HEK293T (cell line): ENCODE measurements at regions not wholly inside any gene's neighbourhood (a gene's known extent, or its start where the extent isn't known, plus 50 kb on each side); places are given as distances from the start of the nearest gene placed in this dataset.

Experiments used
- CTCF ChIA-PET: fragments of 350-600 bp; formaldehyde crosslinking; extraction: SDS; loops from one replicate; lab custom pipeline; 2021; ENCODE audit warnings: antibody characterized with exemption, inconsistent platforms; lab: Yijun Ruan, JAX
- POLR2A ChIA-PET: fragments of 350-600 bp; formaldehyde crosslinking; extraction: SDS; loops from one replicate; lab custom pipeline; 2020; ENCODE audit warnings: antibody characterized with exemption, inconsistent platforms; lab: Yijun Ruan, JAX
- DNase-seq: peaks from one replicate; pipeline ENCODE4 v3.0.0; 2012; ENCODE audit warnings: mixed read lengths; ENCODE audit errors: extremely low spot score
- ARNT ChIP-seq: fragments of 450-650 bp; IDR thresholded peaks from 2 replicates; pipeline ENCODE4 v1.6.1; 2017; ENCODE audit warnings: mild to moderate bottlenecking
- BHLHE40 ChIP-seq: fragments of 450-650 bp; IDR thresholded peaks from 2 replicates; pipeline ENCODE4 v1.6.1; 2016; ENCODE audit warnings: mild to moderate bottlenecking, moderate library complexity, borderline replicate concordance
- CTBP1 ChIP-seq: fragments of 450-650 bp; IDR thresholded peaks from 2 replicates; pipeline ENCODE4 v1.6.1; 2016; ENCODE audit warnings: borderline replicate concordance
- ELF4 ChIP-seq: fragments of 450-650 bp; IDR thresholded peaks from 2 replicates; pipeline ENCODE4 v1.6.1; 2017; ENCODE audit warnings: antibody characterized with exemption
- FOXA1 ChIP-seq: fragments of 450-650 bp; IDR thresholded peaks from 2 replicates; pipeline ENCODE4 v1.6.1; 2016; ENCODE audit warnings: mild to moderate bottlenecking
- FOXK2 ChIP-seq: fragments of 450-650 bp; IDR thresholded peaks from 2 replicates; pipeline ENCODE4 v1.6.1; 2016; ENCODE audit warnings: mild to moderate bottlenecking
- FOXM1 ChIP-seq: fragments of 450-650 bp; IDR thresholded peaks from 2 replicates; pipeline ENCODE4 v1.6.1; 2017; ENCODE audit warnings: mild to moderate bottlenecking, borderline replicate concordance
- HDGF ChIP-seq: fragments of 450-650 bp; IDR thresholded peaks from 2 replicates; pipeline ENCODE4 v1.6.1; 2017; ENCODE audit warnings: antibody characterized with exemption, borderline replicate concordance
- L3MBTL2 ChIP-seq: fragments of 450-650 bp; conservative IDR thresholded peaks from 2 replicates; pipeline ENCODE4 v1.6.1; 2016; ENCODE audit warnings: mild to moderate bottlenecking
- LEF1 ChIP-seq: fragments of 450-650 bp; IDR thresholded peaks from 2 replicates; pipeline ENCODE4 v1.6.1; 2017; ENCODE audit warnings: mild to moderate bottlenecking, borderline replicate concordance
- NFRKB ChIP-seq: fragments of 450-650 bp; IDR thresholded peaks from 2 replicates; pipeline ENCODE4 v1.6.1; 2016; ENCODE audit warnings: mild to moderate bottlenecking, moderate library complexity
- PKNOX1 ChIP-seq: fragments of 450-650 bp; IDR thresholded peaks from 2 replicates; pipeline ENCODE4 v1.6.1; 2016
- SP1 ChIP-seq: fragments of 450-650 bp; IDR thresholded peaks from 2 replicates; pipeline ENCODE4 v1.6.1; 2017
- SUZ12 ChIP-seq: fragments of 450-650 bp; IDR thresholded peaks from 2 replicates; pipeline ENCODE4 v1.6.1; 2016; ENCODE audit warnings: mild to moderate bottlenecking
- TARDBP ChIP-seq: fragments of 450-650 bp; IDR thresholded peaks from 2 replicates; pipeline ENCODE4 v1.6.1; 2016
- ZNF384 ChIP-seq: fragments of 450-650 bp; IDR thresholded peaks from 2 replicates; pipeline ENCODE4 v1.6.1; 2016

- ChIA-PET CTCF (no interaction called here), POLR2A (no interaction called here)
- no peak for DNase-seq
- TF ChIP-seq FOXA1 (no peak), NFRKB (no peak), BHLHE40 (no peak), PKNOX1 (no peak), L3MBTL2 (no peak), ARNT (no peak), LEF1 (no peak), FOXM1 (no peak), SP1 (no peak), TARDBP (no peak)
Observed at GRCh38 chr2:128543646-128544045, 225.0 kb upstream of the HS6ST1 start.

- POLR2A ChIA-PET, result no interaction called here
- no peak for DNase-seq
- no peak for TF ChIP-seq FOXK2
- no peak for TF ChIP-seq FOXA1
- no peak for TF ChIP-seq FOXM1
- TF ChIP-seq NFRKB, result no peak
- TF ChIP-seq LEF1, result no peak
- TF ChIP-seq CTBP1, result no peak
- TF ChIP-seq ARNT, result no peak
- TF ChIP-seq TARDBP, result no peak
- TF ChIP-seq BHLHE40, result no peak
- no peak for TF ChIP-seq SUZ12
- no peak for TF ChIP-seq HDGF
- no peak for TF ChIP-seq PKNOX1
- no peak for TF ChIP-seq SP1
- no peak for TF ChIP-seq ELF4
- no peak for TF ChIP-seq ZNF384
- no peak for TF ChIP-seq L3MBTL2
- CTCF ChIA-PET, result no interaction called here
Observed at GRCh38 chr2:128544321-128545037, 225.8 kb upstream of the HS6ST1 start.

- POLR2A ChIA-PET, result no interaction called here
- CTCF ChIA-PET, result no interaction called here
- DNase-seq, result no peak
- TF ChIP-seq SP1 (no peak), SUZ12 (no peak), ARNT (no peak), HDGF (no peak), CTBP1 (no peak), BHLHE40 (no peak), FOXK2 (no peak), ELF4 (no peak), ZNF384 (no peak), NFRKB (no peak), PKNOX1 (no peak), TARDBP (no peak), FOXA1 (no peak), L3MBTL2 (no peak), LEF1 (no peak)
Observed at GRCh38 chr2:128545085-128545484, 226.4 kb upstream of the HS6ST1 start.

- ChIA-PET CTCF (no interaction called here), POLR2A (no interaction called here)
- TF ChIP-seq FOXK2 (no peak), FOXA1 (no peak), L3MBTL2 (no peak), ZNF384 (no peak), PKNOX1 (no peak), FOXM1 (no peak), HDGF (no peak)
- no peak for DNase-seq
Observed at GRCh38 chr2:128545829-128546228, 227.2 kb upstream of the HS6ST1 start.

- CTCF ChIA-PET, result no interaction called here
- POLR2A ChIA-PET, result no interaction called here
- no peak for DNase-seq
- TF ChIP-seq LEF1 (no peak), FOXA1 (no peak), BHLHE40 (no peak), ZNF384 (no peak), SP1 (no peak), L3MBTL2 (no peak), ELF4 (no peak), PKNOX1 (no peak), NFRKB (no peak), TARDBP (no peak), CTBP1 (no peak), FOXK2 (no peak), SUZ12 (no peak), HDGF (no peak), ARNT (no peak), FOXM1 (no peak)
Observed at GRCh38 chr2:128547667-128548066, 229.0 kb upstream of the HS6ST1 start.
